GM12872 (cell line): ENCODE measurements at regions not wholly inside any gene's neighbourhood (a gene's known extent, or its start where the extent isn't known, plus 50 kb on each side); places are given as distances from the start of the nearest gene placed in this dataset.

Experiments
- TF ChIP-seq, protein P1 (sequence below): IDR thresholded peaks from 3 replicates; pipeline ENCODE4 v1.5.1; 2011; ENCODE audit warnings: low read depth, mild to moderate bottlenecking, low read length, moderate library complexity; ENCODE audit not compliant: insufficient read depth

DNA sequence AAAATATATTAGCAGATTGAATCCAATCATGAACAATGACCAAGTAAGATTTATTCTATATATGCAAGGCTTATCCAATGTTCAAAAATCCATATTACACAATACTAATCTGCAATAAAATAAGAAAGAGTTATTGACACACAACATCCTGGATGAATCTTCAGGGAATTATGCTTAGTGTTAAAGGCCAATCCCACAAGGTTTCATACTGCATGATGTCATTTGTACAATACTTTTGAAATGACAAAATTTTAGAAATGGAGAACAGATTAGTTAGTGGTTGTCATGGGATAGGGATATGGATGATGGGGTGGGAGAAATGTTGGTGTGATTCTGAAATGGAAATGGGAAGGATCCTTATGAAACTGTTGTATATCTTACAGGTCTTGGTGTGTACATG is 425.7 kb downstream of the SIPA1L2 start:
- TF ChIP-seq, protein P1, sequence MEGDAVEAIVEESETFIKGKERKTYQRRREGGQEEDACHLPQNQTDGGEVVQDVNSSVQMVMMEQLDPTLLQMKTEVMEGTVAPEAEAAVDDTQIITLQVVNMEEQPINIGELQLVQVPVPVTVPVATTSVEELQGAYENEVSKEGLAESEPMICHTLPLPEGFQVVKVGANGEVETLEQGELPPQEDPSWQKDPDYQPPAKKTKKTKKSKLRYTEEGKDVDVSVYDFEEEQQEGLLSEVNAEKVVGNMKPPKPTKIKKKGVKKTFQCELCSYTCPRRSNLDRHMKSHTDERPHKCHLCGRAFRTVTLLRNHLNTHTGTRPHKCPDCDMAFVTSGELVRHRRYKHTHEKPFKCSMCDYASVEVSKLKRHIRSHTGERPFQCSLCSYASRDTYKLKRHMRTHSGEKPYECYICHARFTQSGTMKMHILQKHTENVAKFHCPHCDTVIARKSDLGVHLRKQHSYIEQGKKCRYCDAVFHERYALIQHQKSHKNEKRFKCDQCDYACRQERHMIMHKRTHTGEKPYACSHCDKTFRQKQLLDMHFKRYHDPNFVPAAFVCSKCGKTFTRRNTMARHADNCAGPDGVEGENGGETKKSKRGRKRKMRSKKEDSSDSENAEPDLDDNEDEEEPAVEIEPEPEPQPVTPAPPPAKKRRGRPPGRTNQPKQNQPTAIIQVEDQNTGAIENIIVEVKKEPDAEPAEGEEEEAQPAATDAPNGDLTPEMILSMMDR, result no peak

DNA sequence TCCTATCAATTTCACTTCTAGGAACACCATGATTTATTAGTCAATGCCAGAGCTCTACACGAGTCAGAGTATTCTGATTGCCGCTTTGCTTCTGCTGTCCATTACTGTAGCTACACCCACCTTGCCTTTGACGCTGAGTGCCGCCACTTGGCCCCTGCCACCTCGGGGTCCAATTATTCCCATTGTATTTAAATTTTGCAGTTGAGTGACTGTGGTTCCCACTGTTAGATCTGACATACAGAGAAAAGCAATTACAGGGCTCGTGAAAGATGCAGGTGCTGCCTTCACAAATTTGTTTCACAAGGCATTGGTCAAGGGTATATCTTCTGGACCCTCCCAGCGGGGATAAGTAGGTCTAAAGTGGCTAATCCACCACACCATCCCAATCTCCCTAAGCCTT is 428.9 kb downstream of the SIPA1L2 start:
- TF ChIP-seq, protein P1, result no peak

DNA sequence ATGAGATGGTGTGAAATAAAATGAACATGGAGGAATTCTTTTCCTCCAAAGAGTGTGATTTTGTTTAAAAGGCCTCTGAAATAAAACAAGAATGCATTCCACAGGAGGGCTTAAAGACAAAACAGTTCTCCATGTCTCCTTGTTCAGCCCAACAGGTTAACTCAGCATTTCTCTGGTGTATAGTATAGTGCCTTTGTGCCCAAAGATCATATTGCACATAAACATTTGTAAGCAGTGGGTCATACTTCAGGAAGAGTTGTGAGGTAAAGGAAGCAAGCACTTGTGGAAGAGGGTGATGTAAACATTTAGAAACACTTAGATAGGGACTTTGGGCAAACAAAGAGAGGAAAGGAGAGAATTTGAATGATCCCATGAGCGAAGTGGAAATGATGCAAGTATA is 433.9 kb downstream of the SIPA1L2 start:
- TF ChIP-seq, protein P1, result no peak

DNA sequence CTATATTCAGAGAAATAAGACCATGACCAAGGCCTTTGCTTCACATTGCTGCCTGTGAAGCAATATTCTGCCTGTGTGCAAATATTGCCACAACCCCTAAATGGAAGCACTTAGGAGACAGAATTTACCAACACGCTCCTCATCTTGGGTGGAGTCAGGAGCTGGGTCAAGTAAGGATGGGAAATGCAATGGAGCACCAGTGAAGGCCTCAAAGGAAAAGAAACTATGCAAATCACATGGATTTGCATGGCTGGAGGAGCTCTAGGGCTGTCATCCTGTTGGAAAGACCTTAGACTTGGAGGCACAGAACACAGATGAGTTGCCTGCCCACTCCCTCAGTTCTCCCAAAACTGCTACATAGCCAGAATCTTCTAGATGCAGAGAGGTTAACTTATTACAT is 435.5 kb downstream of the SIPA1L2 start:
- TF ChIP-seq, protein P1, result no peak

DNA sequence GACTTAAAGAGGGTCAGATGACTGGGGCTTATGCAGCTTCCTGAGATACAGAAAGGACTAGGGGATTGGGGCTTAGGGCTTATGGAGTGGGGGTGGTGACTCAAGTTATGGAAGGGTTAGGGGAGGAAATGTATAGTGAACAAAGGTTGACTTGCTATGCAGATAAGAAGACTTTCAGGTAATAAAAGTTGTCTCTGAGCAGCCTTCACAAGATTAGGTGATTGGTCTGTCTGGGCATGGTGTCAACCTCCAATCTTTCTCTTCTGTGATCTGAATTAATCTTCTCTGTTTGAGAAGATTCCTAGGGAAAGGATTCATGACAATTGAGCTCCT is 436.5 kb downstream of the SIPA1L2 start:
- TF ChIP-seq, protein P1, result no peak

DNA sequence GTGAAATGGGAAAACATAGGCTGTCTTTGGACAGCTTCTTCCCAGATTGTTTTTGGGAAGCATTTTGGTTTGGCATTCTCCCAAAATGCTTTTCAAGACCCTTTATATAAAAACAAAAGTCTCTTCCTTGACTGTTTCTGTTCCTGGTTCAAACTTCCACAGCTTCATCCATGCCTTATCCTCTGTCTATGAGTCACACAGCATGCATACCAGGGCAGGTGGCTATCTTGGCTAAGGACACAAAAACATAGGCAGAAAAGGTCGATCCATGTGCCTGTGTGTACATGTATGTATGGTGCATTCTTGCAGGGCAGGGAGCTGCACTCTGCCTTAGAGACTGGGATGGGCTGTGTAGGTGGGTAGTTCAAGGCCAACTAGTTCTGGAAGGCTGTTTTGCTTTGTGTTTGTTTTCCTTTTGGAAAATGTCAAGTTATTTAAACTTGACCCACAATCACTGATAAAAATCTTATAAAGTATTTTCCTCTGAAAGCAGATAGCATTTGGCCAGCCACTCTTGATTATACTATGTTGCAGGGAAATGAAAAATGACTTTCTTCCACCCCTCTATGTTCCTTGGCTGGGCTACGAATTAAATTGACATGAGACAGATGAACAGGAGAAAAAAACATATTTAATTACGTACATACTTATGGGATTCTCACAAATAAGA is 437.0 kb downstream of the SIPA1L2 start:
- TF ChIP-seq, protein P1, result no peak

DNA sequence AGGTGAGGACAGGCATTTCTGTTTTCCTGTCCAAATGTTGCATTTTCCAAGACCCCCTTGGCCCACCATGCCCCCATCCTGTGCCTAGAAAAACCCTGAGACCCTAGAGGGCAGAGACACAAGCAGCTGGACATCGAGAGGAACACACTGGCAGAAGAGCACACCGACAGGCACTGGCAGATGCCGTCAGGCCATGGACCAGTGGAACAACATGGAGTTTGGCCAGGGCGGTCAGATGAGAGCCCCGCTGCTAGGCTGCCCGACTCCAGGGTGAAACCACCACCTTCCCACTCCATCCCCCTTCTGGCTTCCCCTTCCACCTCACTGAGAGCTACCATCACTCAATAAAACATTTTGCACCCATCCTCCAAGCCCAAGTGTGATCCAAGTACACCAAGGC is 438.4 kb downstream of the SIPA1L2 start:
- TF ChIP-seq, protein P1, result no peak
